HPDE6-E6E7 (cell line): ENCODE measurements at regions not wholly inside any gene's neighbourhood (a gene's known extent, or its start where the extent isn't known, plus 50 kb on each side); places are given as distances from the start of the nearest gene placed in this dataset.

Source experiments
- DNase-seq: peaks from one replicate; pipeline ENCODE4 v3.0.0; 2011; ENCODE audit warnings: missing footprints; ENCODE audit errors: extremely low spot score

- no peak for DNase-seq
These were observed 498.7 kb downstream of the BCL11A start for GRCh38 chr2:60054571-60055340.

- DNase-seq: no peak
These were observed 499.7 kb downstream of the BCL11A start for GRCh38 chr2:60053791-60054190.

GRCh38 chr2:60052601-60053000, 500.9 kb downstream of the BCL11A start:
- no peak for DNase-seq

GRCh38 chr2:60051991-60052390, 501.5 kb downstream of the BCL11A start:
- no peak for DNase-seq

GRCh38 chr2:60047944-60048525, 505.4 kb downstream of the BCL11A start:
- DNase-seq: no peak

GRCh38 chr2:60047347-60047746, 506.1 kb downstream of the BCL11A start:
- DNase-seq: no peak

- DNase-seq: no peak
These were observed 506.9 kb downstream of the BCL11A start for GRCh38 chr2:60046529-60046928.

- no peak for DNase-seq
These were observed 508.0 kb downstream of the BCL11A start for GRCh38 chr2:60045456-60045855.

- no peak for DNase-seq
These were observed 509.0 kb downstream of the BCL11A start for GRCh38 chr2:60044484-60044883.

GRCh38 chr2:60042023-60042422, 511.4 kb downstream of the BCL11A start:
- no peak for DNase-seq

- no peak for DNase-seq
These were observed 520.1 kb downstream of the BCL11A start for GRCh38 chr2:60033325-60033724.

GRCh38 chr2:60029566-60029883, 523.9 kb downstream of the BCL11A start:
- DNase-seq: no peak

GRCh38 chr2:60028849-60029565, 524.4 kb downstream of the BCL11A start:
- DNase-seq: no peak

GRCh38 chr2:60025496-60025895, 528.0 kb downstream of the BCL11A start:
- no peak for DNase-seq

GRCh38 chr2:60023256-60023985, 530.0 kb downstream of the BCL11A start:
- DNase-seq: no peak

- no peak for DNase-seq
These were observed 545.8 kb downstream of the BCL11A start for GRCh38 chr2:60007671-60008070.

GRCh38 chr2:60003076-60003475, 550.4 kb downstream of the BCL11A start:
- DNase-seq: no peak

- DNase-seq: no peak
These were observed 551.1 kb downstream of the BCL11A start for GRCh38 chr2:60002183-60002867.

- no peak for DNase-seq
These were observed 552.8 kb downstream of the BCL11A start for GRCh38 chr2:60000686-60001085.

- no peak for DNase-seq
These were observed 555.1 kb downstream of the BCL11A start for GRCh38 chr2:59998324-59998723.

GRCh38 chr2:59997371-59997770, 556.1 kb downstream of the BCL11A start:
- no peak for DNase-seq

- no peak for DNase-seq
These were observed 556.6 kb downstream of the BCL11A start for GRCh38 chr2:59996855-59997254.
